ENCODE measurements at regions not wholly inside any gene's neighbourhood (a gene's known extent, or its start where the extent isn't known, plus 50 kb on each side); places are given as distances from the start of the nearest gene placed in this dataset.
"Not testable (repeated sequence)": the region's sequence is repeated elsewhere in the genome, so short reads cannot be mapped to it uniquely, and the experiment has no call there.

- DNase-seq, result not testable (repeated sequence)
Observed at GRCh38 chr6:147651-148050, 144.6 kb upstream of the DUSP22 start.

GRCh38 chr6:148051-148984, 144.0 kb upstream of the DUSP22 start:
- peak; percentile 53 for DNase-seq

- not testable (repeated sequence) for DNase-seq
Observed at GRCh38 chr6:150147-150546, 142.1 kb upstream of the DUSP22 start.

- DNase-seq, result not testable (repeated sequence)
Observed at GRCh38 chr6:152436-152835, 139.9 kb upstream of the DUSP22 start.

- not testable (repeated sequence) for DNase-seq
Observed at GRCh38 chr6:153026-153425, 139.3 kb upstream of the DUSP22 start.

GRCh38 chr6:153867-154266, 138.4 kb upstream of the DUSP22 start:
- DNase-seq, result not testable (repeated sequence)

GRCh38 chr6:154321-155092, 137.8 kb upstream of the DUSP22 start:
- DNase-seq, result not testable (repeated sequence)

GRCh38 chr6:156010-156409, 136.3 kb upstream of the DUSP22 start:
- DNase-seq, result no peak

- DNase-seq, result not testable (repeated sequence)
Observed at GRCh38 chr6:156441-157140, 135.7 kb upstream of the DUSP22 start.

GRCh38 chr6:157176-157575, 135.1 kb upstream of the DUSP22 start:
- peak; percentile 28 for DNase-seq

GRCh38 chr6:161657-162056, 130.6 kb upstream of the DUSP22 start:
- DNase-seq, result not testable (repeated sequence)

- no peak for DNase-seq
Observed at GRCh38 chr6:164720-165119, 127.6 kb upstream of the DUSP22 start.

GRCh38 chr6:165263-165662, 127.0 kb upstream of the DUSP22 start:
- no peak for DNase-seq

- no peak for DNase-seq
Observed at GRCh38 chr6:165906-166305, 126.4 kb upstream of the DUSP22 start.

GRCh38 chr6:168865-169455, 123.3 kb upstream of the DUSP22 start:
- DNase-seq, result peak; percentile 44

GRCh38 chr6:174036-174435, 118.3 kb upstream of the DUSP22 start:
- DNase-seq, result no peak

- DNase-seq, result no peak
Observed at GRCh38 chr6:175680-176079, 116.6 kb upstream of the DUSP22 start.

GRCh38 chr6:176766-177165, 115.5 kb upstream of the DUSP22 start:
- no peak for DNase-seq

GRCh38 chr6:178119-178518, 114.2 kb upstream of the DUSP22 start:
- DNase-seq, result no peak

GRCh38 chr6:178929-179328, 113.4 kb upstream of the DUSP22 start:
- DNase-seq, result not testable (repeated sequence)

GRCh38 chr6:179340-179950, 112.8 kb upstream of the DUSP22 start:
- no peak for DNase-seq

GRCh38 chr6:180091-180694, 112.1 kb upstream of the DUSP22 start:
- not testable (repeated sequence) for DNase-seq
